ENCODE measurements at regions not wholly inside any gene's neighbourhood (a gene's known extent, or its start where the extent isn't known, plus 50 kb on each side); places are given as distances from the start of the nearest gene placed in this dataset.

GRCh38 chr7:33753881-33754525, 151.3 kb upstream of the BMPER start:
- TF ChIP-seq RAD21 (IDR thresholded peaks at IDR 0.05; ENCODE audit: low read depth): no peak
- Histone ChIP-seq H2AFZ (ENCODE audit: low read depth, low read length, poor library complexity, severe bottlenecking) (no peak overlapping the region), H4K20me1 (ENCODE audit: insufficient read depth) (no peaks in the 10 kb centered on the region), H3K9ac (ENCODE audit: low read length) (no peak overlapping the region), H3K4me1 (ENCODE audit: control insufficient read depth in 1 of 2, insufficient read depth in 2 of 2, low read length in 2 of 2) (no peaks in the 10 kb centered on the region), H3K79me2 (ENCODE audit: insufficient read depth, low read length) (no peaks in the 10 kb centered on the region), H3K36me3 (ENCODE audit: control insufficient read depth in 1 of 2, insufficient read depth in 2 of 2, low read length in 2 of 2) (no peaks in the 10 kb centered on the region), H3K9me3 (ENCODE audit: control insufficient read depth in 1 of 2, insufficient read depth in 1 of 2, low read depth in 1 of 2, low read length in 2 of 2) (no peaks in the 10 kb centered on the region), H3K4me3 (replicated peaks in 1 of 2; ENCODE audit: low read depth in 1 of 2, low read length in 2 of 2) (no peak overlapping the region), H3K4me2 (ENCODE audit: low read length) (no peak overlapping the region), H3K27ac (ENCODE audit: low read depth, low read length) (no peak overlapping the region), H3K9me2 (ENCODE audit: insufficient read depth) (no peaks in the 10 kb centered on the region), H3K27me3 (ENCODE audit: insufficient read depth, low read length) (0 out of 2 replicates have a peak, but pooled peaks cover 3% of the 10 kb centered on the region)
- no peak for DNase-seq (ENCODE audit: low read depth, low spot score)
- BruUV-seq (replicated peaks): no TSS peak
- POLR2A ChIA-PET: no interaction called here
- no peak for ATAC-seq
- intact Hi-C loops (cut with micrococcal nuclease): loop anchor here (10.0 kb wide), 1 partner anchor 569 kb away; no protein-coding TSS in a partner anchor
- CTCF ChIA-PET: no interaction called here
- RAD21 ChIA-PET (ENCODE audit: low non-redundant PET in 1 of 2, low total read pairs in 2 of 2, uncharacterized antibody in 2 of 2, unreplicated experiment in 2 of 2): no interaction called here

- H3K79me2 ChIP-seq (ENCODE audit: insufficient read depth, low read length): no peaks in the 10 kb centered on the region
- no peaks in the 10 kb centered on the region for H4K20me1 ChIP-seq (ENCODE audit: insufficient read depth)
- ChIA-PET RAD21 (ENCODE audit: low non-redundant PET in 1 of 2, low total read pairs in 2 of 2, uncharacterized antibody in 2 of 2, unreplicated experiment in 2 of 2) (no interaction called here), POLR2A (no interaction called here), CTCF (interaction anchor here (0.9 kb wide), 1 partner anchor 177 kb away, joined by 3 read pairs; no protein-coding TSS in a partner anchor)
- H3K9me2 ChIP-seq (ENCODE audit: insufficient read depth): no peaks in the 10 kb centered on the region
- intact Hi-C loops (cut with micrococcal nuclease): loop anchor here (10.0 kb wide), 1 partner anchor 570 kb away; no protein-coding TSS in a partner anchor
- no peak overlapping the region for H2AFZ ChIP-seq (ENCODE audit: low read depth, low read length, poor library complexity, severe bottlenecking)
- ATAC-seq: no peak
- 0 out of 2 replicates have a peak, but pooled peaks cover 3% of the 10 kb centered on the region for H3K27me3 ChIP-seq (ENCODE audit: insufficient read depth, low read length)
- H3K4me1 ChIP-seq (ENCODE audit: control insufficient read depth in 1 of 2, insufficient read depth in 2 of 2, low read length in 2 of 2): no peaks in the 10 kb centered on the region
- no peak for DNase-seq (ENCODE audit: low read depth, low spot score)
- H3K27ac ChIP-seq (ENCODE audit: low read depth, low read length): no peak overlapping the region
- H3K4me3 ChIP-seq (replicated peaks in 1 of 2; ENCODE audit: low read depth in 1 of 2, low read length in 2 of 2): no peak overlapping the region
- no peaks in the 10 kb centered on the region for H3K36me3 ChIP-seq (ENCODE audit: control insufficient read depth in 1 of 2, insufficient read depth in 2 of 2, low read length in 2 of 2)
- H3K9ac ChIP-seq (ENCODE audit: low read length): no peak overlapping the region
- BruUV-seq (replicated peaks): no TSS peak
- no peak overlapping the region for H3K4me2 ChIP-seq (ENCODE audit: low read length)
- H3K9me3 ChIP-seq (ENCODE audit: control insufficient read depth in 1 of 2, insufficient read depth in 1 of 2, low read depth in 1 of 2, low read length in 2 of 2): no peaks in the 10 kb centered on the region
- TF ChIP-seq ZBTB33 (IDR thresholded peaks at IDR 0.05; ENCODE audit: extremely low read depth, insufficient replicate concordance, low read length) (no peak), CTCF (IDR thresholded peaks at IDR 0.05 in 2 of 3, conservative IDR thresholded peaks at IDR 0.05 in 1 of 3; ENCODE audit: borderline replicate concordance in 1 of 3, insufficient read depth in 1 of 3, low read depth in 2 of 3, low read length in 2 of 3) (no peak), JUND (IDR thresholded peaks at IDR 0.05) (no peak), TCF7L2 (IDR thresholded peaks at IDR 0.05; ENCODE audit: borderline replicate concordance, extremely low read depth, insufficient read depth, insufficient read length) (no peak), FOSL1 (IDR thresholded peaks at IDR 0.05; ENCODE audit: low read depth) (no peak), ELF1 (IDR thresholded peaks at IDR 0.05; ENCODE audit: borderline replicate concordance, low read depth) (no peak), SIN3A (IDR thresholded peaks at IDR 0.05; ENCODE audit: low read depth) (no peak), POLR2A (IDR thresholded peaks at IDR 0.05; ENCODE audit: borderline replicate concordance, extremely low read depth, insufficient read depth, insufficient read length) (no peak), EGR1 (IDR thresholded peaks at IDR 0.05; ENCODE audit: low read depth) (no peak)
Measured at GRCh38 chr7:33754933-33755928, 150.1 kb upstream of the BMPER start.

All from HCT116 (cell line).